ENCODE measurements at regions not wholly inside any gene's neighbourhood (a gene's known extent, or its start where the extent isn't known, plus 50 kb on each side); places are given as distances from the start of the nearest gene placed in this dataset.
"Not testable (repeated sequence)": the region's sequence is repeated elsewhere in the genome, so short reads cannot be mapped to it uniquely, and the experiment has no call there.

GRCh38 chr12:84159260-84159659 is 753.3 kb downstream of the SLC6A15 start:
- DNase-seq = no peak
- intact Hi-C loops (cut with DNase I; ENCODE audit: low total_unique reads) = no loop called here
- Histone ChIP-seq H3K4me3 (no peak overlapping the region), H3K4me1 (no peaks in the 10 kb centered on the region), H3K27ac (no peak overlapping the region), H3K36me3 (ENCODE audit: low read depth, missing control alignments) (no peaks in the 10 kb centered on the region), H3K27me3 (no peaks in the 10 kb centered on the region), H3K9me3 (no peaks in the 10 kb centered on the region)
- TF ChIP-seq POLR2A (IDR thresholded peaks at IDR 0.05) (no peak), CTCF (IDR thresholded peaks at IDR 0.05) (no peak)
- 90 to 94% methylated on average over 1 of the region's 1 CpG for WGBS, 2 donors

- WGBS, 2 donors = 76 to 83% methylated on average over 1 of the region's 1 CpG
- intact Hi-C loops (cut with DNase I; ENCODE audit: low total_unique reads) = no loop called here
Measured at GRCh38 chr12:84157170-84157569, 755.4 kb downstream of the SLC6A15 start.

GRCh38 chr12:84154991-84155930 is 757.3 kb downstream of the SLC6A15 start:
- H3K4me1 ChIP-seq; H3K27me3 ChIP-seq; intact Hi-C loops (cut with DNase I; ENCODE audit: low total_unique reads); H3K36me3 ChIP-seq (ENCODE audit: low read depth, missing control alignments); H3K9me3 ChIP-seq; H3K27ac ChIP-seq; DNase-seq: not testable (repeated sequence)
- peak overlapping the region in 1 of 2 donors; percentile 31 for H3K4me3 ChIP-seq
- 45 to 89% methylated on average over 14 to 30 of the region's 30 CpGs for WGBS, 2 donors

More at GRCh38 chr12:84157170-84157569, 755.4 kb downstream of the SLC6A15 start:
- TF ChIP-seq CTCF (IDR thresholded peaks at IDR 0.05) (no peak), POLR2A (IDR thresholded peaks at IDR 0.05) (no peak)
- H3K27ac ChIP-seq = no peak overlapping the region
- H3K4me1 ChIP-seq = no peaks in the 10 kb centered on the region
- no peaks in the 10 kb centered on the region for H3K27me3 ChIP-seq
- no peaks in the 10 kb centered on the region for H3K36me3 ChIP-seq (ENCODE audit: low read depth, missing control alignments)
- H3K4me3 ChIP-seq = no peak overlapping the region
- DNase-seq = no peak
- H3K9me3 ChIP-seq = no peaks in the 10 kb centered on the region

GRCh38 chr12:84154439-84154990 is 758.1 kb downstream of the SLC6A15 start:
- H3K27me3 ChIP-seq; H3K36me3 ChIP-seq (ENCODE audit: low read depth, missing control alignments); intact Hi-C loops (cut with DNase I; ENCODE audit: low total_unique reads); H3K27ac ChIP-seq; H3K9me3 ChIP-seq; H3K4me1 ChIP-seq: not testable (repeated sequence)
- peak overlapping the region in 1 of 2 donors; percentile 31 for H3K4me3 ChIP-seq
- peak; percentile 62 for DNase-seq
- 56 to 68% methylated on average over 11 to 15 of the region's 15 CpGs for WGBS, 2 donors

- no peaks in the 10 kb centered on the region for H3K4me1 ChIP-seq
- no peak for DNase-seq
Measured at GRCh38 chr12:84150201-84150600, 762.4 kb downstream of the SLC6A15 start.

More at GRCh38 chr12:84150201-84150600, 762.4 kb downstream of the SLC6A15 start:
- no peak overlapping the region for H3K4me3 ChIP-seq
- TF ChIP-seq CTCF (IDR thresholded peaks at IDR 0.05) (no peak), POLR2A (IDR thresholded peaks at IDR 0.05) (no peak)
- 61 to 65% methylated on average over 3 of the region's 3 CpGs for WGBS, 2 donors
- no peaks in the 10 kb centered on the region for H3K9me3 ChIP-seq
- intact Hi-C loops (cut with DNase I; ENCODE audit: low total_unique reads) = no loop called here
- no peaks in the 10 kb centered on the region for H3K27me3 ChIP-seq
- H3K36me3 ChIP-seq (ENCODE audit: low read depth, missing control alignments) = no peaks in the 10 kb centered on the region
- H3K27ac ChIP-seq = no peak overlapping the region
